T-helper 1 cell treated with Interleukin-12 subunit alpha and Interleukin-12 subunit beta and Interleukin-4 antibody, amounts not matched to agents 30 ng/mL and 1 ng/mL, for 36 hours (primary cell): ENCODE measurements at regions not wholly inside any gene's neighbourhood (a gene's known extent, or its start where the extent isn't known, plus 50 kb on each side); places are given as distances from the start of the nearest gene placed in this dataset.

ENCODE experiments used
- intact Hi-C: fragments of 100-400 bp; cut with micrococcal nuclease; formaldehyde crosslinking; loops from one replicate; pipeline ENCODE4 v1.15.1; 2024

DNA sequence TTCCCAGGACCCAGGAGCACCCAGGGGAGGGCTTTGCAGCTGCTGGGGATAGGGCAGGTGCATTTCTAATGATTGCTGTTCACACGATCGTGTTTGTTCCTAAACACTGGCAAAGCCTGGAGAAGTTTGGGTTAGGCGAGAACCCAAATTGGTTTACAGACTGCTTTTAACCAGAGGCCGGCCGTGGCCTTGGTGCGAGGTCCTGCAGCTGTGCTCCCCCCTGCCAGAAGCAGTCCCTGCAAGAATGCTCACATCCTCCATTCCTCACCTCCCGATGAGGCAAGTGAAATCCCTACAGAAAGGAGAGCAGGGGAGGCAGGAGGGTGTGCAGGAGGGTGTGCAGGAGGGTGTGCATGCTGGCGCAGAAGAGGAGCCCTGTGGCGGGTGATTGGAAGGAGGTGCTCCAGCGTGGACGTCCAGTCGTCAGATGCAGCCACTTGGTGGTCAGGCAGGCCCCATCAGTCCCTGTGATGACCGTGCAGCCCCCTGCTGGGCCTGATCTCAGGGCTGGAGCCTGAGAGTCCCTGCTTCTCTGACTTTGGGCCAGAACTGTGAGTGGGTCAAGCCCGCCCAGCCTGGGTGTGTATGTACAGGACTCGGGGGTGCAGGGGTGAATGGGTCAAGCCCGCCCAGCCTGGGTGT, 55.7 kb upstream of the FRMD1 start:
- intact Hi-C loops: no loop called here

DNA sequence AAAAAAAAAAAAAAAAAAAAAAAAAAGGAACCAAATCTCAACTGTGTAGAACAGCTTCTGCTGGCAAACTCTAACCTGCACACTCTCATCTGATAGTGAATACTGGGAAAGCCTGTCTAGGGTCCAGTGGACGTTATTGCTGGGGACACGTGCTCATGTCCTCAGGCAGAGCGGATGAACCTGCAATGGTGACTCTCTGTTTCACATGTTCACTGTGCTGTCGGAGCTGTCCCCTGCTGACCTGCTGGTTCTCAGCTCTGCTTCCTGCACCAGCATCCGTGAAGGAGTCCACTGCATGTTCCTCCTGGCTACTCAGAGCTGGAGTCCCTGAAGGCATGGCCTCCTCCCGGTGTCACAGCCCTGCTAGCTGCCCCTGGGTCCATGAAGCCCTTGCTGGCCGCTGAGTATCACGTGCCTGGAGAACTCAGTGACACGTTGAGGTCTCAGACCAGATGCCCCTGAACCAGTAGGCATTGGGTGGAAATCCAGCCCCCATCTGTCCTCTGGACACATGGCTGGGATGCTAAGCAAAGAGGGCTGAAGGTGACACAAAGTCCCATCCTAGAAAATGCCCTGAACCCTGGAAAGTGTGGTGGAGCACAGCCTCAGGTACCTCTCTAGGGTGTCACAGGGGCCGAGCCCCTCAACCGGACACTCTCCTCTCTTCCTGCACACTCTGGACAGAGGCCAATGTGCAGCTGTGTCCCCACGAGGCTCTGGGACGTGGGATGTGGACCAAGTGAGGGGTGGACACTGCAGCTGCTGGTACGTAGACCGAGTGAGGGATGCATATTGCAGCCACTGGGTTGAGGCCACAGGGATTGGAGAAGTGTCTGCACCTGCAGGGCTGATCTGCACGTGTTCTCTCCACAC, 54.9 kb upstream of the FRMD1 start:
- intact Hi-C loops: no loop called here

DNA sequence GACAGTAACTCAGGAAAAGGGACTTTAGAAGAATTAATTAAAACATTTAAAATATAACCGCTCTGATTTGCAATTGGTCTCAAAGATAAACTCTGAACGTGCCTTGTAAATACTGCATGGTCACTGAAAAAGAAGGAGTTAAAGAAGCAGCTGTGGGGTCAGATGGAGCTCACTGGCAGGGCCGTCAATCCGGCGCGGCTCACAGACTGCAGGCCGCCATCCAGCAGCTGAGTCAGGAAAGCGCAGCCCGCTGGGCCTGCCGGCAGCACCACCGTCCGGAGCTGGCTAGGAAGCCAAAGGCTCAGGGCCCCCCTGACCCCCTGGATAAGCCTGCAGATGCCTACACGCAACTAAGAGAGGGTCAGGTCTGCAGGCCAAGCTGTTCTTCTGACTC, 54.2 kb upstream of the FRMD1 start:
- intact Hi-C loops: no loop called here

DNA sequence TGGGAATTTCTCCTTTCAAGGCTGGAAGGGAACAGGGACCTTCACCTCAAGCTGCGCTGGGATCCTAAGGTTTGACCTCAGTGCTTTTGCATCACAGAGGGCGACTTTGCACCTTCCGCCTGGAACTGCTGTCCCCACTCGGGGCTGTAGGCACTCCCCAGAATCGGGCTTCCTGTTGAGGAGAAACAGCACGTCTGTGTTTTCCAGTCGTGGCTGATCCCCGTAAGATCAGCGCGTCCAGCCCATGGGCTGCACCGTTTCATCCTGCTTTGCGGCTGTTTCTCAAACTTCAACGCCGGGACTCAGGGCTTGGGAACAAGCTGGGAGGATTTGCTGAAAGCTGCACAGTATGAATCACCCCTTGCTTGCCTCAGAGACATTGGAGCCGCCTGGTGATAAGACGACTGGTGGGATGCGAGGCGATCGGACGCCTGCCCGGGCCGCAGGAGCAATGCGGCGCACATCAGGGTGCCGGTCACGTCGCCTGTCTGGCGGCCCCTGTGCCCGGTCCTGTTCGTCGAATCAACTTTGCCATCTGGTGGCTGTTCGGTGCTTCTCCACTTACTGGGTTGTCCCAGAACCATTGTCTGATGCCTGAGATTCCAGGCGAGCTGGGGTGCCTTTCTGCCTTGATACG, 53.6 kb upstream of the FRMD1 start:
- intact Hi-C loops: no loop called here

DNA sequence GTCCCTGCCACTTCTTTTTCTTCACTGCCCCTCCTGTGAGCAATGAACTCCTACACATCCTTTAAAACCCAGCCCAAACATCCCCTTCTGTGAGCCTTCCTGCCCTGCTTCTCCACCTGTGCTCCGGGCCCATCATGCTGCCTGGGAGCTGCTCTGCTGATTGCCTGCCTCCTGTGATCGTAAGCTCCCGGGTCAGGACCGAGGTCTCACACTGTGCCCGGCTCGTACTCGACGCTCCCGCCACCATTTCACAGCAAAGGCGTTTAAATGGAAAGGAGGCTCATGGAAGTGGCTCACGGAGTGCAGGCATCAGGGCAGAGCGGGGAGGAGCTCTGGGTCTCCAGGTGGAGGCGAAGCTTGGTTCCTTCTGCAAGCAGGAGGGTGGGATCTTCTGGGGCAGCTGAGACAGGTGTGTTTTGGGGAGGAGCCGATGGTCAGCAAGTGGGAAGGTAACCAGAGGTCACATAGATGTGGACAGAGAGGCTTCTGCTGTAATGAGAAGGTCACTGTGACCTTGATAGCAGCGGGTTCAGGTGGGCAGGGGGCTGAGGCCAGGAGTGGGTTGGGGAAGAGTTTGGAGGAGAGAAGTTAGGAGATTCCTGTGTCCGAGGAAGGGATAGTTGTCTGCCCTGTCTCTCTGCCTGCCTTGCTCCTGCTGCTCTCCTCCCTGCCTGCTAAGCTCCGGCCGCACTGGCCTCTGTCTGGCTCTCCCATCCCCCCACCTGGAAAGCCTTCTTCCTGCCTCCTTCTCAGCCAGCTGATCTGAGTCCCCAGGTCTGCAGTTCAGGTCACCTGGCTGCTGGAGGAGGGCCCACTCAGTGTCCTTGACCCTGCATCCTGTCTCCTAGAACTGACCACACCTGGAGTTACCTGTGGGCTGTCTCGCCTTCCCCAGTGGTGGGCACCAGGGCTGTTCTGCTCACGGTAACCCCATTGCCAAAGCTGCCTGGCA, 52.7 kb upstream of the FRMD1 start:
- intact Hi-C loops: no loop called here

DNA sequence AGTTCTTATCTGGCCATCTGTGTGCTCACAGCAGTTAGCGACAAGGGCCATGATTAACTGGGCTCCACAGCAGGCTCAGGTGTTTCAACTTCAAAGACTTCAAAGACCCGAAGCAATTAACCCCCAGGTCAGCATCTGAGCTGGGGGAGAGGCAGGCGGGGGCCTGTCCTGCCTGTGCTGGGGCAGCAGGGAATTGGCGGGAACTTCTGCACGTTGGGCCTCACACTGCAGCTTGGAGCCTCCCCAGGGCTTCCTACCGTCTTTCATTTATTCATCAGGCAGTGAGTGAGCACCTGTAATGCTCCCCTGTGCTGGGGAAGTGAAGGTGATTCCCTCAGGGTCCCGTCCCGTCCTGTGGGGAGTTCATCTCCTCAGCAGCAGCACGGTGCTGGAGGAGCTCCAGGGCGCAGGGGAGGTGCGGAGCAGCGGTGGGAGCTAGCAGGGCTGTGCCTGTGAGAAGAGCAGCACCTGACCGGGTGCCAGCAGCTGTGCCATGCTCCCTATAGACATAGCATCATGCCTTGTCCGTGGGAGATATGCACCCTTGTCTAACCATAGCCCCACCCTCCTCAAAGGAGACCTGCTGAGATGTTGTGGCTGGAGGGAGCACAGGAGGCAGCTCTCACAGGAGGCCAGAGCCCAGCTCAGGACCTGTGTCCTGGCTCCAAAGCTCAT, 51.8 kb upstream of the FRMD1 start:
- intact Hi-C loops: no loop called here

DNA sequence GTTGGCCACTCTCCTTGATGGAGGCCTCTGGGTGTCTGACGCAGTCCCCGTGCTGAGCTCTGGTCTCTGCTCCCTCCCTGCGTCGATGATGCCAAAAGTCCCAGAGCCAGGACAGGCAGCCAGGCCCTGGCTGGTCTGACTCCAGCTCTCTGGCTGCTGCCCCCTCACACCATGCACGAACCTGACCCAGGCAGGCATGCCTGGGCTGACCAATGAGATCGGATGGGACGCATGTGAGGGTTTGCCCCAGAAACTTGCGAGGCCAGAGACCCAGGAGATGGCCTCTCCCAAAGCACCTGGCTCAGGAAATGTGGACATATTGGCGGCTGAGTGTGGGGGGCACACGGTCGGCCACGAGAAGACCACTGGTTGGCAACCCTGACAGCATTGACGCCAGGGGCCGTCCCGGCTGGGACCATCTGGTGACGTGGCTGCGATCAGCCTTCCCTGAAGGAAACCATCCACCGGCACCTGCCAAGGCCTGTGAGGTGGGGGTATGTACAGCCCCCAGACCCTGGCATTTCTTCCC, 51.2 kb upstream of the FRMD1 start:
- intact Hi-C loops: no loop called here

DNA sequence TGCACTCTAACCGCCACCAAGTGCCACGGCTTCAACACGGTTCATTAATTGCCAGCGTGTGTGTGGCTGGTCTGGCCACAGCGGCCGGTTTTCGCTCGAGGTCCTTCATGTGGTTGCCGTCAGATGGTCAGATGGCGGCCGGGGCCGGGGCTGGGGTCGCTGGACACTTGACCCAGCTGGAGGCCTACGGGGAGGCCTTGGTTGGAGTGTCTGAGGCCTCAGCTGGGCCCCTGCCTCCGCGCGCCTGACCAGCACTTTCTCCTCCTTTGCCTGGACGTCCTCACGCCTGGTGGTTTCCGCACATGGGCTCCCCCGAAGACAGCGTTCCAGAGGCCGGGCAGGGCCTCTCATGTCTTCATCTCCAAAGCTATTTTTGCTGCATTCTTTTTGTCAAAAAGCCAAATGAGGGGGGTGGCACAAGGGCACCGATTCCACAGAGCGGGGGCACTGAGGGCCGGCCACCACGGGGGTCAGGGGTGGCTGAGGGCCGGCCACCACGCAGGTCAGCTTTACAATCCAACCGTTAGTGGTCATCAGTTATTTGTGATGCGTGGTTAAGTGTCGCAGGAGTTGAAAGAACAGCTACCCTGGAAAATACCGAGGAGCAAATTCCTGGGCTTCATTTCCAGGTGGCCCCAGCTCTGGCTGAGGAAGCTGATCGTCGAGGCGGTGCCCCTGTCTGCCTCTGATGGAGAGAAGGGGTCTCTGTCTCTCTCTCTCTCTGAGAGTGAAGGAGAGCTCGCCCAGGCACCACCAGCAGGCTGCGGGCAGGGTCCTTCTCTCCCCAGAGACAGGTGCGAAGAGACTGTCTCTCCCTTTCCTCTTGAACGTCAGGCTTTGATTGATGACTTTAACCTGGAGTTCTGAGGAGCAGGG, 50.5 kb upstream of the FRMD1 start:
- intact Hi-C loops: no loop called here

DNA sequence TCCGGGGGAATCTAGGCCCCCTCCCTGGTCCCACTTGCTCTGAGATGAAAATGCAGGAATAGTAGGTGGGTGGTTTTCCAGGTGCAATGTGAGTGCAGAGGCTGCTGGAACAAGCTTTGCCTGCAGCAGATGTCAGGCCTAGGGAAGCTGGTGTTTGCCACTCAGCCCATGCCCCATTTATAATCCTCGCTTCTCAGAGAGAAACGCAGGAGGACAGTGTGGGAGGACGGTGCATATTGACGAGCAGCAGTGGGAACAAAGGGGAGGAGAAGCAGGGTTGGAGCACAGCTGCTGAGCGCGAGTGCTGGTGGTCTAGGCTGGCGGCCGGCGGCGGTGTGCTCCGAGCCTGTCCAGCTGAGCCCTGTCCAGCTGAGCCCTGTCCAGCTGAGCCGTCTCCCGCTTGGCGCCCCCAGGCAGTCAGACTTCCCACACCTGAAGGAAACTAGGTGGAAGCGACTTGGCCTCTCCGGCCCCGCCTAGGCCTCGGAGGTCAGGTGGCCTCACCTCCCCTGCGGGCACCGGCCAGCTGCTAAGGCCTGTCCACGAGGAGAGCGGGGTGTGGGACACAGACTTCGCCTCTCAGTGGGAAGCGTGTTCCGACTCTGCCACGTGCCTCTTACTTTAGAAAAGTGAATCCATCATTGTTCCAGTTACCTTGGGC, 49.7 kb upstream of the FRMD1 start:
- intact Hi-C loops: no loop called here
